Memory B cell (primary cell): ENCODE measurements at regions not wholly inside any gene's neighbourhood (a gene's known extent, or its start where the extent isn't known, plus 50 kb on each side); places are given as distances from the start of the nearest gene placed in this dataset.

Experiments used
- ATAC-seq: fragments of 150-1000 bp; cut with Tn5 transposase; 2 replicates; pipeline ENCODE4 v1.10.0; 2021; ENCODE audit warnings: low read depth, mild to moderate bottlenecking, moderate library complexity
- DNase-seq, 2 donors: peaks; one replicate each; pipeline ENCODE4 v3.0.0; 2022; ENCODE audit warnings: low spot score in 2 of 2
- H3K27ac Mint-ChIP-seq: one replicate; pipeline ENCODE4 v1.8.0; 2022; ENCODE audit warnings: mild to moderate bottlenecking, moderate library complexity, mixed read lengths
- H3K27me3 Mint-ChIP-seq: one replicate; pipeline ENCODE4 v1.8.0; 2022; ENCODE audit warnings: mixed read lengths
- H3K36me3 Mint-ChIP-seq: one replicate; pipeline ENCODE4 v1.8.0; 2022; ENCODE audit warnings: mild to moderate bottlenecking, mixed read lengths
- H3K4me1 Mint-ChIP-seq: one replicate; pipeline ENCODE4 v1.8.0; 2022; ENCODE audit warnings: mixed read lengths
- H3K4me3 Mint-ChIP-seq: one replicate; pipeline ENCODE4 v1.8.0; 2022; ENCODE audit warnings: mild to moderate bottlenecking, moderate library complexity, mixed read lengths
- H3K9me3 Mint-ChIP-seq: one replicate; pipeline ENCODE4 v1.8.0; 2022; ENCODE audit warnings: mixed read lengths

DNA sequence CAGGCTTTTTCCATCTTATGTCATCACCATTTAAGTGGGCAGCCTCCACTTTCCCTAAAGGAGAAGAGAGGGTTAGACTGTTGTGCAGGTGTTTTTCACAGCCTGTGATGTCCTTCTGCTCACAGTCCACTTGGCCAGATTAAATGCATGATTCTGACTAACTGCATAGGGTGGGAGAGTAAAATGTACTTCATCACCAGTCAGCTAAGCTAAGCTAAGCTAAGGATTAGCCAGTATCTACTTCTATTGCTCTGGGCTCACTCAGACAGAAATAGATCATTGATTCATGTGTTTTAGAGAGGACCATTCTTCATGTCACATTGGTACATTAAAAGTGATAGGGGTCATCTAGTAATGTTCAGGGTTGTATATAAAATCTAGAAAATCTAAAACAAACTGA is 1013.1 kb downstream of the NTRK3 start:
- H3K27me3 Mint-ChIP-seq = no peaks in the 10 kb centered on the region
- no peak overlapping the region for H3K27ac Mint-ChIP-seq
- no peaks in the 10 kb centered on the region for H3K36me3 Mint-ChIP-seq
- H3K9me3 Mint-ChIP-seq = peaks cover 1% of the 10 kb centered on the region
- H3K4me1 Mint-ChIP-seq = no peaks in the 10 kb centered on the region
- DNase-seq (no peak), ATAC-seq (no peak)
- H3K4me3 Mint-ChIP-seq = no peak overlapping the region

GRCh38 chr15:87239582-87240230 is 1016.8 kb downstream of the NTRK3 start:
- peaks cover 4% of the 10 kb centered on the region for H3K9me3 Mint-ChIP-seq
- no peaks in the 10 kb centered on the region for H3K36me3 Mint-ChIP-seq
- DNase-seq = no peak
- H3K4me1 Mint-ChIP-seq = no peaks in the 10 kb centered on the region
- H3K4me3 Mint-ChIP-seq = no peak overlapping the region
- no peak overlapping the region for H3K27ac Mint-ChIP-seq
- H3K27me3 Mint-ChIP-seq = no peaks in the 10 kb centered on the region
- ATAC-seq = no peak

- Mint-ChIP-seq H3K9me3 (peaks cover 5% of the 10 kb centered on the region), H3K36me3 (no peaks in the 10 kb centered on the region), H3K4me1 (no peaks in the 10 kb centered on the region), H3K4me3 (no peak overlapping the region), H3K27me3 (no peaks in the 10 kb centered on the region), H3K27ac (no peak overlapping the region)
- ATAC-seq (no peak), DNase-seq (no peak)
Measured at GRCh38 chr15:87238451-87239068, 1018.0 kb downstream of the NTRK3 start.

DNA sequence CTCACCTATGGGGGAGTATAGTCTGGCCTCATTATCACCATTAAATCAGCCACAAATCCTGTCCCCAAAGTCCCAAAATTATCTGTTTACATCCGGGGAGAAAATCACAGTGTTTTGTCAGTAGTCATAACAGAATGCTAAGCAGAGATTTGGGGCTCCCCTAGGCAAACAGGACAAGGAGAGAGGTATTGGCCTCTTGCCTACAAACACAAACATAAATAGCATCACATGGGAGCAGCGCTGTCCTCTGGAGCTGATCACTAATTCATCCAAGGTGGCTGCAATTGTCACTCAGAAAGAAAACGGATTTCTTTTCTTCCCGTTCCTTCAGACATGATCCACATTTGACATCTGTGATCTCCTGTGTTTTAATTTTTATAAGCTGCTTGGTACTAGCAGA is 1028.1 kb downstream of the NTRK3 start:
- H3K27me3 Mint-ChIP-seq = no peaks in the 10 kb centered on the region
- no peaks in the 10 kb centered on the region for H3K36me3 Mint-ChIP-seq
- no peak overlapping the region for H3K27ac Mint-ChIP-seq
- DNase-seq = no peak
- no peak for ATAC-seq
- H3K9me3 Mint-ChIP-seq = peaks cover 3% of the 10 kb centered on the region
- H3K4me3 Mint-ChIP-seq = no peak overlapping the region
- no peaks in the 10 kb centered on the region for H3K4me1 Mint-ChIP-seq

- H3K36me3 Mint-ChIP-seq = no peaks in the 10 kb centered on the region
- H3K4me3 Mint-ChIP-seq = no peak overlapping the region
- H3K9me3 Mint-ChIP-seq = peaks cover 3% of the 10 kb centered on the region
- no peak overlapping the region for H3K27ac Mint-ChIP-seq
- H3K27me3 Mint-ChIP-seq = no peaks in the 10 kb centered on the region
- DNase-seq = no peak
- ATAC-seq = no peak
- H3K4me1 Mint-ChIP-seq = no peaks in the 10 kb centered on the region
Measured at GRCh38 chr15:87227846-87228245, 1028.7 kb downstream of the NTRK3 start.

DNA sequence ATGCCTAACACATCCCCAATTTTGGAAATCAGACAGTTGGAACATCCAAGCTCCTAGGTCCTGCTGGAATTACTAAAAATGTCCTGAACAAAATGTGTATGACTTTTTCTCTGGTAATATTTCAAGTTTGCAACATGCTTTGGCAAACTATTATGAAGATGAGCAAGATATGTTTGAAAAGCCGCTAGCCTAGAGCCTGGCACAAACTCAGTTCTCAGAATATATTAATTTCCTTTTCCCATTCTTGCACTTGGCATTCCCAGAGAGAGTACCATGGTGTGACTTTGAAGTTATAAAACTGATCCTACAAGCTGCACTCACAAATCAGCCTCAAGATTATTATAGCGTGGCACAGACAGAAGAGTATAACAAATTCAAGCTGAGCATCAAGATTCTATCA is 1031.1 kb downstream of the NTRK3 start:
- no peak overlapping the region for H3K4me3 Mint-ChIP-seq
- H3K9me3 Mint-ChIP-seq = peaks cover 11% of the 10 kb centered on the region
- no peak for ATAC-seq
- no peak for DNase-seq
- H3K27ac Mint-ChIP-seq = no peak overlapping the region
- H3K4me1 Mint-ChIP-seq = no peaks in the 10 kb centered on the region
- no peaks in the 10 kb centered on the region for H3K36me3 Mint-ChIP-seq
- no peaks in the 10 kb centered on the region for H3K27me3 Mint-ChIP-seq

DNA sequence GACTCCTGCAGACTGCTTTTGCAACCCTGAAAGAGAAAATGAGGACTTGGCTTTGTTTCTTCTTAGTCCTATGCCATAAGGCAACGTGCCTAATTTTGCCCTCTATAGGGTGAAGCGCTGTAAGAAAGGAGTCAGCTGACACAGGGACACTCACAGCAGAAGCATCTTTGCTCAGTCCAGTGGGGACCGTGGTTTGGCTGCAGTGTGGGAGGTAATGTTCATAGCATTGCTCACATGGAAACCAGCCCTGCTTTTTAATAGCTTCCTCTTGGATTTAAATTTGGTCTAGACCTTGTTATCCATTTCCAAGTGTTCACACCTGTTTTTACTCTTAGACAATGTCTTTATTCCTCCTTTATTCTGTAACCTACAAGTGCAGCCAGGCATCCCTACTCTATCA is 1032.1 kb downstream of the NTRK3 start:
- ATAC-seq (no peak), DNase-seq (no peak)
- peaks cover 11% of the 10 kb centered on the region for H3K9me3 Mint-ChIP-seq
- H3K4me1 Mint-ChIP-seq = no peaks in the 10 kb centered on the region
- H3K36me3 Mint-ChIP-seq = no peaks in the 10 kb centered on the region
- no peak overlapping the region for H3K4me3 Mint-ChIP-seq
- no peaks in the 10 kb centered on the region for H3K27me3 Mint-ChIP-seq
- no peak overlapping the region for H3K27ac Mint-ChIP-seq

GRCh38 chr15:87219650-87220615 is 1036.6 kb downstream of the NTRK3 start:
- Mint-ChIP-seq H3K4me3 (no peak overlapping the region), H3K4me1 (no peaks in the 10 kb centered on the region), H3K27me3 (no peaks in the 10 kb centered on the region), H3K36me3 (no peaks in the 10 kb centered on the region), H3K9me3 (peaks cover 8% of the 10 kb centered on the region), H3K27ac (no peak overlapping the region)
- no peak for DNase-seq
- ATAC-seq = no peak

DNA sequence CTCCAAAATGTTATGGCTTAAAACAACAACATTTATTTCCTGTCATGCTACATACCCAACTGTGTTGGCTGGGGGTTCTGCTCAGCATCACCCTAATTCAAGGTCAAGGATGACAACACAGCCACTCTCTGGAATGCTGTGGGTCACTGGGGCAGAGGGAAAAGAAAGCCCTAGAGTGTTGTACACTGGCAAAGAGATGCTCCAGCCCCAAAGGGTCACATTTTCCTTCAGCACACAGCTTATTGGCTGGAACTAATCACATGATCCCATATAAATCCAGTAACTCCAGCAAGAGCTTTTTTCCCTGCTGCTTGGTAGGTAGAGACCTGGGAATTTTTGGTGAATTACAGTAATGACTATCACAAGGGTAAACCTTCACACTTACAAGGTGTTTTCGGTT is 1041.4 kb downstream of the NTRK3 start:
- Mint-ChIP-seq H3K9me3 (peaks cover 1% of the 10 kb centered on the region), H3K4me3 (no peak overlapping the region), H3K27me3 (no peaks in the 10 kb centered on the region), H3K4me1 (no peaks in the 10 kb centered on the region), H3K36me3 (no peaks in the 10 kb centered on the region), H3K27ac (no peak overlapping the region)
- no peak for ATAC-seq
- no peak for DNase-seq

DNA sequence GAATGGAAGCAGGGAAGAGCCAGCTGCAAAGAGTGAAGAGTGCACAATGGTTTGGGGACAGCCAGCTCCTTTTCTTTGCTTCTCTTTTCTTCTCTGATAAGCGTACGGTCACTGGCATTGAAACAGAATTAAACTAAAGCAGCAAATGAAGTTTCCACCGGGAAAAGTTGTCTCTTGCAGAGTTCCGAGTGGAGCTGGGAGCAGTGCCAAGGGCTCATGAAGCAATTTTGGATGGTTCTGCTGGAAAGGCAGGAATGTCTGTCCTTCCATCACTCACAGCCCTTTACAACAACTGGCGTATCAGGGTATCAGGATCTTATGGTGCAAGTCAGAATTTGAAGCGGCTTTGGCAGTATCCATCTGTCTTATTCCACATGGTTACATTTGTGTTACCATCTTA is 1042.9 kb downstream of the NTRK3 start:
- H3K27ac Mint-ChIP-seq = no peak overlapping the region

GRCh38 chr15:87212041-87212440 is 1044.5 kb downstream of the NTRK3 start:
- Mint-ChIP-seq H3K9me3 (peaks cover 1% of the 10 kb centered on the region), H3K27ac (no peak overlapping the region), H3K36me3 (no peaks in the 10 kb centered on the region), H3K4me1 (no peaks in the 10 kb centered on the region), H3K27me3 (no peaks in the 10 kb centered on the region), H3K4me3 (no peak overlapping the region)
- no peak for DNase-seq
- ATAC-seq = no peak

More for the DNA sequence above, 1042.9 kb downstream of the NTRK3 start:
- DNase-seq = no peak
- Mint-ChIP-seq H3K4me3 (no peak overlapping the region), H3K27me3 (no peaks in the 10 kb centered on the region), H3K4me1 (no peaks in the 10 kb centered on the region), H3K9me3 (peaks cover 1% of the 10 kb centered on the region), H3K36me3 (no peaks in the 10 kb centered on the region)
- ATAC-seq = no peak

DNA sequence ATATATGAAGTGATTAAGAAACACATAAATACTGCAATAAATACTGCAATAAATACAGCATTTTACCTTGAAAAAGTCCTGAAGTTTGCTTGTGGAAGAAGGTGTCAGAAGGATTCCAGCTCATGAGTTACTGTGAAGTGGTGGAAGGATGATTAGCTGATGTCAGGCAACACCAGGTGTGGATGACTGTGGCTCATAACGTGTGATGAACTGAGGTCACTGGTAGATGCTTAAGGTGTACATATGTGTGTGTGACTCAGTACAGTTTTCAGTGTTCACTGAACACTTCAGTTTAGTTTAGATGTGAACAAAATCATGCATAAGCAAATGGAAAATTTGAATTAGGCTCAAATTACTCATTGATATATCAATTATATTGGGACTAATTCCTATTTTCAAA is 1045.0 kb downstream of the NTRK3 start:
- no peaks in the 10 kb centered on the region for H3K36me3 Mint-ChIP-seq
- H3K4me1 Mint-ChIP-seq = no peaks in the 10 kb centered on the region
- H3K4me3 Mint-ChIP-seq = no peak overlapping the region
- ATAC-seq (no peak), DNase-seq (no peak)
- H3K27me3 Mint-ChIP-seq = no peaks in the 10 kb centered on the region
- H3K27ac Mint-ChIP-seq = no peak overlapping the region
- H3K9me3 Mint-ChIP-seq = peaks cover 1% of the 10 kb centered on the region

DNA sequence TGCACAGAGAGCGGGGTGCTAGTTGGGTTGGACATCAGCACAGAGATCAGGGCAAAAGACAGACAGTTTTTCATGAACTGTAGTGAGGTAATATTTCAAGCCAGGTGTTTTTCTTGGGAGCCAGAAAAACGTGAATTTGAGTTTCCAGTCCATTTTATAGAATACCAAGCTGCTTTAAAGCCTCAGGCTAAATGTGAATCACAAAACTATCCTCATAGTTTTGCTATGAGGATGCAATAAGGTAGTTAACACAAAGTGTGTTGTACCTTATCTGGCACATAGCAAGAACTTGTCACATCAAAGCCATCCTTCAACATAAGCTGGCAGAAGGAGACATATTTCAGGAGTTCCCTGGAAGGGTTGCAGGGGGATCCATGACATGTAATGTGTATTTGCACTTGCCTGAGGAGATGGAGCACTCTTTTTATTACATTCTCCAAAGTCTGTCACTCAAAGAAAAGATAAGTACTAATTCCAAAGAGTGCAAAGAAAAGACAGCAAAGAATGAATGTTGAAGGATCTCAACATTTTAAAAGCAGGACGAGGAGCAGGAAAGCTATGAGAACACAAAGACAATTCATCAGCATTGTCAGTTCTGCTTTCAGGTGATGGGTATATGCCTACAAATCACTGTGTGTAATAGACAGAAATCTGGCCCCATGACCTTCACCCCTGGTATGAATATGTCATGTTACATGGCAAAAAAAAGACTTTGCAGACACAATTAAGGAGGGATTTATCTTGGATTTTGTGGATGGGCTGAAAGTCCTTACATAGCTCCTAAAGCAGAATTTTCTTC is 1046.4 kb downstream of the NTRK3 start:
- Mint-ChIP-seq H3K4me3 (no peak overlapping the region), H3K27me3 (no peaks in the 10 kb centered on the region), H3K4me1 (no peaks in the 10 kb centered on the region), H3K27ac (no peak overlapping the region), H3K9me3 (peaks cover 1% of the 10 kb centered on the region), H3K36me3 (no peaks in the 10 kb centered on the region)
- ATAC-seq (no peak), DNase-seq (no peak)
